DND-41 (cell line): ENCODE measurements at regions not wholly inside any gene's neighbourhood (a gene's known extent, or its start where the extent isn't known, plus 50 kb on each side); places are given as distances from the start of the nearest gene placed in this dataset.

Experiments used
- EZH2 ChIP-seq: IDR thresholded peaks from 3 replicates; pipeline ENCODE4 v1.6.1; 2012; ENCODE audit warnings: borderline replicate concordance, low read depth, mild to moderate bottlenecking, moderate library complexity, low read length, inconsistent platforms; ENCODE audit not compliant: severe bottlenecking
- TF ChIP-seq, protein P1 (sequence below): IDR thresholded peaks from 2 replicates; pipeline ENCODE4 v1.5.1; 2012; ENCODE audit warnings: borderline replicate concordance, low read length, moderate library complexity, mild to moderate bottlenecking; ENCODE audit not compliant: poor library complexity, severe bottlenecking; ENCODE audit errors: extremely low read depth

GRCh38 chr1:79124756-79125155 lies 118.2 kb upstream of the ADGRL4 start:
- TF ChIP-seq, protein P1, sequence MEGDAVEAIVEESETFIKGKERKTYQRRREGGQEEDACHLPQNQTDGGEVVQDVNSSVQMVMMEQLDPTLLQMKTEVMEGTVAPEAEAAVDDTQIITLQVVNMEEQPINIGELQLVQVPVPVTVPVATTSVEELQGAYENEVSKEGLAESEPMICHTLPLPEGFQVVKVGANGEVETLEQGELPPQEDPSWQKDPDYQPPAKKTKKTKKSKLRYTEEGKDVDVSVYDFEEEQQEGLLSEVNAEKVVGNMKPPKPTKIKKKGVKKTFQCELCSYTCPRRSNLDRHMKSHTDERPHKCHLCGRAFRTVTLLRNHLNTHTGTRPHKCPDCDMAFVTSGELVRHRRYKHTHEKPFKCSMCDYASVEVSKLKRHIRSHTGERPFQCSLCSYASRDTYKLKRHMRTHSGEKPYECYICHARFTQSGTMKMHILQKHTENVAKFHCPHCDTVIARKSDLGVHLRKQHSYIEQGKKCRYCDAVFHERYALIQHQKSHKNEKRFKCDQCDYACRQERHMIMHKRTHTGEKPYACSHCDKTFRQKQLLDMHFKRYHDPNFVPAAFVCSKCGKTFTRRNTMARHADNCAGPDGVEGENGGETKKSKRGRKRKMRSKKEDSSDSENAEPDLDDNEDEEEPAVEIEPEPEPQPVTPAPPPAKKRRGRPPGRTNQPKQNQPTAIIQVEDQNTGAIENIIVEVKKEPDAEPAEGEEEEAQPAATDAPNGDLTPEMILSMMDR = no peak
- no peak for TF ChIP-seq EZH2
